ENCODE measurements at regions not wholly inside any gene's neighbourhood (a gene's known extent, or its start where the extent isn't known, plus 50 kb on each side); places are given as distances from the start of the nearest gene placed in this dataset.
A peak's percentile ranks its signal among the peaks of the same experiment; 100 is the strongest.

DNA sequence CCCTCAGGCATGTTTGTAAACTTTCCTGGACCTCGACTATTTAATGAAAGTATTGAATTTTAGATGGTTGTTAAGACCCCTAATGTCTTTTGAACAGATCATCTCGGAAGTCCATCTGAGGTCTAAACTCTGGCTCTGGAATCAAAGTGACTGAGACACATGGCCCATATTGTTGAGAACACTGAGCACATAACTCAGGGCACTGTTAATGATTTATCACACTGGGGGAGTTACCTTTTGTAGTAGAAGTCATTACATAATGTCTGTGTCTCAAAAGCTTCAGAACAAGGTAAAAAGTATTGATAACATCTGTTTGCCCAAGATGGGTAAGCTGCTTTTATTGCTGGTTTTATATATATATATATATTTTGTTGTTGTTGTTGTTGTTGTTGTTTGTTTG, 103.4 kb upstream of the HS3ST1 start:
- no peak for DNase-seq (ENCODE audit: low read depth)

GRCh38 chr4:11529625-11530201, 101.0 kb upstream of the HS3ST1 start:
- peak; percentile 45 for DNase-seq (ENCODE audit: low read depth)

GRCh38 chr4:11525085-11525484, 96.4 kb upstream of the HS3ST1 start:
- no peak for DNase-seq (ENCODE audit: low read depth)

GRCh38 chr4:11518754-11519153, 90.1 kb upstream of the HS3ST1 start:
- DNase-seq (ENCODE audit: low read depth) = no peak

- DNase-seq (ENCODE audit: low read depth) = no peak
Measured at GRCh38 chr4:11514779-11515419, 86.2 kb upstream of the HS3ST1 start.

GRCh38 chr4:11514003-11514402, 85.3 kb upstream of the HS3ST1 start:
- DNase-seq (ENCODE audit: low read depth) = no peak

GRCh38 chr4:11512871-11513270, 84.2 kb upstream of the HS3ST1 start:
- DNase-seq (ENCODE audit: low read depth) = no peak

DNA sequence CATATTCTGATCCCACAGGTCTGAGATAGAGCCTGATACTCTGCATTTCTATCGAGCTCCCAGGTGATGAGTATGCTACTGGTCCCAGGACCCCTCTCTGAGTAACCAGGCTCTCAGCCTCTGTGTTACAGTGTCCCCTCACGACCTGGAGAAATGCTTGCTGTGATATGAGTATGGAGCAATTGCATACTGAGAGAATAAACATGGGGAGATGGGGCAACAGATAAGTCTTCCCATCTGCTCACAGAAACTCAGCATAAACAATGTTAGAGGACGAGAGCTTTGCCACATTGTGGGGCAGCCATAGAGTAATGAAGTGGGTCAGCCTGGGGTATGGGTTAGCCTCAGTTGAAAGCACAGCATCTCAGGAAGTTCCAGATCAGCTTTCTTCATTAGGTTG, 82.6 kb upstream of the HS3ST1 start:
- DNase-seq (ENCODE audit: low read depth) = no peak

DNA sequence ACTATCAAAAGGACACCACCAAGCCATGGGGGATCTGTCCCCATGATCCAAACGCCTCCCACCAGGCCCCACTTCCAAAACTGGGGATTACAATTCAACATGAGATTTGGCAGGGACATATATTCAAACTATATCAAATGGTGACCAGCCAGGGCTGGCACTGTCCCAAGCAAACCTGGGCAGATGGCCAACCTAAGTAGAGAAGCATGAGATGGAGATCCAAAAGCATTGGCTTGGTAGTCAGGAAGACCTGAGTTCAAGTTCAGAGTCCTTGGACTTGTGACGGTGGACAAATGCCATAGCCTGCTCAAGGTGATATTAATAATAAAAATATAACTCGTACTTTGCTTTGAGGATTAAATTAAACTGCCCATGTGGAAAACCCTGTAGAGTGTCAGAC, 79.2 kb upstream of the HS3ST1 start:
- no peak for DNase-seq (ENCODE audit: low read depth)

- DNase-seq (ENCODE audit: low read depth) = no peak
Measured at GRCh38 chr4:11506194-11506593, 77.5 kb upstream of the HS3ST1 start.

DNA sequence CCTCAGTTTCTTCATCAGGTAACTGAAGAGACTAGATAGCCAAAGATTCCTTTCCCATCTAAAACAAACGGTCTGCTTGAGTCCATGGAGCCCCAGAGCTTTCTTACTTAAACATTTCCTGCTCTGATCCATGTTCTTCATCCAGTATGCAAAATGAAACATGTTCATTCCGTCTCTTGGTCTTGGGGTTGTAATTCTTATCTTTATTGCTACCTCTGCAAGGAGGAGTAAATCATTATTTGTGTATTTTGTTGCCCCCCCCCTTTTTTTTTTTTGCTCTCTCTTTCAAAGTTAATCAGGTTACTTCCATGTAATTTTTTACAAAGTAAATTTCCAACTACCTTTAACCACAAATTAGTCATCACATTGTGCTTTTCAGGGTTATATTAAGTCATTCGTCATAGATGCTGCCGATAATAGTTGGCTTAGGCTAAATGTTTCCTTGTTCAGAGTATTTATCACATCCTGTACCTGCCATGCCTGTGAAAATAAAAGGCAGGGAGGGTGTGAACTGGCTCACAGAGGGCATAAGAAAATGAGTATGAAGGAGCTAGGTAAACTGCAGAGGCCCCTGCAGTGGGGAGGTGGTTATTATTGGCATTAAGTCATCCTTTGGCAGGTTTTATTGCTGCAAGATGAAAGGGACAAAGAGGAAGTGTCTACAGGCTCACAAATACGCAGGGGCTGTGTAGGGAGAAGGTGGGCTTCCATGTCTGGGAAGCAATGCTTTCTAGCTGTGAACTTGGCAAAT, 76.7 kb upstream of the HS3ST1 start:
- peak; percentile 34 for DNase-seq (ENCODE audit: low read depth)

DNA sequence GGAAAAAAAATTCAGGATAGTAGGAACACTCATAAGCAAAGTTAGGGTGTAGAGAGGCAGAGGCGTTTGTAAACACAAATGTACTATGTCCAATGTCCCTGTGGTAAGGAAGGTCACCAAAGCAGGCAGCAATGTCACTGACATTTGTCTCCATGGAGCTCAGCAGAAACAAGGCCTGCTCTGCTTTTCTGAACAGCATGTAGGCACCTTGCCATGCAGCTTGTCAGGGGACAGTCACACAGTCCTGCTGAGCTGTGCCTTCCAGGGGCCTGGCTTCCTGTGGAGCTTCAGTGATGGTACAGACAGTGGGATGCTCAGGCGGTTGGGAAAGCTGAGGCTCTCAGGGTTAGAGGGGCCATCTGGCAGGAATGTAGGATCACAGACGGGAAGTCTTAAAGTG, 74.5 kb upstream of the HS3ST1 start:
- no peak for DNase-seq (ENCODE audit: low read depth)

- DNase-seq (ENCODE audit: low read depth) = peak; percentile 7
Measured at GRCh38 chr4:11497972-11498371, 69.3 kb upstream of the HS3ST1 start.

- no peak for DNase-seq (ENCODE audit: low read depth)
Measured at GRCh38 chr4:11497212-11497806, 68.6 kb upstream of the HS3ST1 start.

DNA sequence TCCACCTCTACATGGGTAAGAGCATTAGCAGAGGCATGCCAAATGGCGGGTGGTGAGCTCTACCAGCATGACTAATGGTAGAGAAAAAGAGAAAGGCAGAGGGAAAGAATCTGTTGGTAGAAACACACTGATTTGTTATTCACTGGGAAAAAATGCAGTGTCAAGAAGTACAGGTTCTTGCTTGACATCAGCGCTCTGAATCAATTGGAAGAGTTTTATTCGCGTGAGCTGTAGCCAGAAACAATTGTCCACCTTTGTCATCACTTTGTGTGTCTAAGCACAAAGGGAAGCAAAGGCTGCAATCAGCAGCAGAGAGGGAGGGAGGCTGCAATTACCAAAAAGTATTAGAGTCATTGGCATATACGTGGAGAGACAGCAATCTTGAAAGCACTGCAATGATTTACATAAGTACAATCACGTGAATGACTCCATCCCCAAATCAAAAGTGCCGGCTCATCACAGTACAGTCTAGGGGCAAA, 67.7 kb upstream of the HS3ST1 start:
- peak; percentile 31 for DNase-seq (ENCODE audit: low read depth)

DNA sequence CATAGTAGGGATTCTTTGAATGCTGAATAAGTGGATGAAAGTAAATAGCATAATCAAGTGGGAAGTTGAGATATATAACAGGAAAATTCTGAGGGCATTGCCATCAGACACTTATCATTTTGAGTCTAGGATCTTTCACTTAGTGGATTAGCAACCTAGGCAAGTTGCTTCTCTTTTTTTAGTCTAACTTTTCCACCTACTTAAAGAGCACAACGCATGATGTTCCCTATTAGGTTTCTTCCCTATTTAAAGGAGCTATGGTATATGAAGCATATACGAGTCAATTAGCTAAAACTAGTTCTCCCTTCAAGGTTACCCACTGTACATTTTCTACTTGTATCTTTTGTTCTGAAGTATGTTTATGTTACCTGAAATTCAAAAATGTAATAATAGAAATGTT, 67.1 kb upstream of the HS3ST1 start:
- DNase-seq (ENCODE audit: low read depth) = no peak

DNA sequence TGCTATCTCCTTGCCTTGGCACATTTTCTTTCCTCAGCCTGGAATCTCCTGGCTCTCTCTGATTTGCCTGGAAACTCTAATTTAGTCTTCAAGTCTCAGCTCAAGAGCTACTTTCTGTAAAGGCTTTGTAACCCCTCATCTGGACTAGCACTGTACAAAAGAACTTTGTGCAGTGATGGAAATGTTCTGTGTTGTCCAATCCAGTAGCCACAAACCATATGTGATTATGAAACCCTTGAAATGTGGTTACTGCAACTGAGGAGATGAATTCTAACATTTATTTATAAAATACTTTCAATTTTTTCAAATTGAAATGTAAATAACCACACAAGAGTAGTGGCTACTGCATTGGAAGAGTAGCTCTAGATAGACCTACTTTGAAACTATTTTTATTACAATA, 66.6 kb upstream of the HS3ST1 start:
- peak; percentile 16 for DNase-seq (ENCODE audit: low read depth)

DNA sequence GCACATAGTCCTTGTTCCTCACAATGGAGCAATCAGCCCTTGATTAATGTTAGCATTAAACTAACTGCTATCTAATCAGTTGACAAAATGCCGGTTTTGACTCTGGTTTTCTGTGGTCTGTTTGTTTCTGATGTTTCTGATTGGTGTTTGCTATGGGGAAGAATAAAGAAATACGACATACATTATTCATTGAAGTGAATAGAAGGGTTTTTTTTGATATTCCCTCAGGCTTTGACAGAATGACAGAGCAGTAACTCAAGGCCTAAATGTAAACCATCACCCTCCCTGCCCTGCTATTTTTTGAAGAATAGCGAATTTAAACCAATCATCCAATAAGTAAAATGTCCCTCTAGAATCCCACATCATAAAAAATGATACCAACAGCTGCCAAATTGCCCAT, 65.5 kb upstream of the HS3ST1 start:
- DNase-seq (ENCODE audit: low read depth) = no peak

- no peak for DNase-seq (ENCODE audit: low read depth)
Measured at GRCh38 chr4:11489453-11490083, 60.9 kb upstream of the HS3ST1 start.

GRCh38 chr4:11488657-11489452, 60.2 kb upstream of the HS3ST1 start:
- DNase-seq (ENCODE audit: low read depth) = no peak

GRCh38 chr4:11487868-11488544, 59.3 kb upstream of the HS3ST1 start:
- peak; percentile 11 for DNase-seq (ENCODE audit: low read depth)
